ENCODE measurements at regions not wholly inside any gene's neighbourhood (a gene's known extent, or its start where the extent isn't known, plus 50 kb on each side); places are given as distances from the start of the nearest gene placed in this dataset.

DNA sequence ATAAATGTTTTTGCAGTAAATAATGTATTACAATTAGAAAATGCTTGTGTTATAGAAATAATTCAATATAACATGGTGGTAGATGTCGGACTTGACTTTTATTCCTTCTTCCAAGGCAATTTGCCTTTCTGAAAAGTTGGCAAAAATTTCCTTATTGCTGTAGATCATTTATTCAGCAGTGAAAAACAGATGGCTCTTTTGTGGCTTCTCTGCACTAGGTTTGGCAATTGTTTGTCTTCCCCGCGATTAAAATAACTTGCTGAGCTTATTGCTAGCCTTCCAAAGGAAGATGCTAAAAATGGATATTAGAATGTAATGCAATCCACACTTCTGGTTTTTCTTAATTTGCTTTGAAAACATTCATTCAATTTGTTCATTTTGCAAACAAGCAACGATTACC, 1977.9 kb upstream of the ADGRL3 start:
- Histone ChIP-seq H3K79me1 (ENCODE audit: insufficient read depth, low read depth, low read length, poor library complexity, severe bottlenecking) (no peaks in the 10 kb centered on the region), H2BK12ac (ENCODE audit: insufficient read length, low read depth, low read length) (no peak overlapping the region), H3K4ac (ENCODE audit: low read depth, low read length) (no peak overlapping the region), H3K23me2 (ENCODE audit: insufficient read length, low read depth, low read length, poor library complexity, severe bottlenecking) (no peaks in the 10 kb centered on the region), H3K27me3 (ENCODE audit: insufficient read depth, low read length) (no peaks in the 10 kb centered on the region), H2BK120ac (ENCODE audit: low read depth, low read length, poor library complexity, severe bottlenecking) (no peak overlapping the region), H2BK20ac (ENCODE audit: low read depth, low read length, poor library complexity, severe bottlenecking) (no peak overlapping the region), H4K5ac (ENCODE audit: insufficient read length, low read depth, low read length) (no peak overlapping the region), H2AFZ (ENCODE audit: low read length) (no peak overlapping the region), H4K91ac (ENCODE audit: insufficient read length, low read depth, low read length) (no peak overlapping the region), H3K9me3 (ENCODE audit: control insufficient read depth, low read depth, low read length) (no peaks in the 10 kb centered on the region), H3K4me1 (ENCODE audit: insufficient read depth, low read length) (no peaks in the 10 kb centered on the region), H3K27ac (ENCODE audit: insufficient read length, low read depth, low read length) (no peak overlapping the region), H3K4me2 (ENCODE audit: insufficient read depth, insufficient read length, low read length) (no peak overlapping the region), H3K14ac (ENCODE audit: insufficient read depth, low read length) (no peak overlapping the region), H3K56ac (ENCODE audit: insufficient read length, low read depth, low read length) (no peak overlapping the region), H3T11ph (ENCODE audit: low read length) (no peak overlapping the region), H3K79me2 (ENCODE audit: insufficient read depth, low read length) (no peaks in the 10 kb centered on the region), H2BK5ac (ENCODE audit: insufficient read length, low read length) (no peak overlapping the region), H3K23ac (ENCODE audit: insufficient read length, low read depth, low read length) (no peak overlapping the region), H3K18ac (ENCODE audit: insufficient read length, low read depth, low read length) (no peak overlapping the region), H3K9ac (ENCODE audit: extremely low read depth, insufficient read length, low read length) (no peak overlapping the region), H4K8ac (replicated peaks; ENCODE audit: insufficient read length, low read depth, low read length) (no peak overlapping the region), H4K20me1 (ENCODE audit: control insufficient read depth, insufficient read depth, insufficient read length) (no peaks in the 10 kb centered on the region), H2BK15ac (ENCODE audit: low read depth, low read length) (no peak overlapping the region), H2AK5ac (ENCODE audit: insufficient read length, low read length) (no peak overlapping the region)
- no peak overlapping the region for H3K27ac Mint-ChIP-seq
- no peaks in the 10 kb centered on the region for H3K36me3 Mint-ChIP-seq (ENCODE audit: insufficient read depth in 1 of 3, low read depth in 3 of 3)
- no peaks in the 10 kb centered on the region for H3K4me1 Mint-ChIP-seq
- no CpG with 5 or more reads among the region's 4 CpGs for WGBS (ENCODE audit: extremely low coverage, insufficient read length, low lambda C conversion rate)
- no peaks in the 10 kb centered on the region for H3K9me3 Mint-ChIP-seq
- no peak overlapping the region for H3K4me3 Mint-ChIP-seq
- DNase-seq, result no peak
- H3K27me3 Mint-ChIP-seq (ENCODE audit: low read depth), result no peaks in the 10 kb centered on the region
- TF ChIP-seq, protein P1, sequence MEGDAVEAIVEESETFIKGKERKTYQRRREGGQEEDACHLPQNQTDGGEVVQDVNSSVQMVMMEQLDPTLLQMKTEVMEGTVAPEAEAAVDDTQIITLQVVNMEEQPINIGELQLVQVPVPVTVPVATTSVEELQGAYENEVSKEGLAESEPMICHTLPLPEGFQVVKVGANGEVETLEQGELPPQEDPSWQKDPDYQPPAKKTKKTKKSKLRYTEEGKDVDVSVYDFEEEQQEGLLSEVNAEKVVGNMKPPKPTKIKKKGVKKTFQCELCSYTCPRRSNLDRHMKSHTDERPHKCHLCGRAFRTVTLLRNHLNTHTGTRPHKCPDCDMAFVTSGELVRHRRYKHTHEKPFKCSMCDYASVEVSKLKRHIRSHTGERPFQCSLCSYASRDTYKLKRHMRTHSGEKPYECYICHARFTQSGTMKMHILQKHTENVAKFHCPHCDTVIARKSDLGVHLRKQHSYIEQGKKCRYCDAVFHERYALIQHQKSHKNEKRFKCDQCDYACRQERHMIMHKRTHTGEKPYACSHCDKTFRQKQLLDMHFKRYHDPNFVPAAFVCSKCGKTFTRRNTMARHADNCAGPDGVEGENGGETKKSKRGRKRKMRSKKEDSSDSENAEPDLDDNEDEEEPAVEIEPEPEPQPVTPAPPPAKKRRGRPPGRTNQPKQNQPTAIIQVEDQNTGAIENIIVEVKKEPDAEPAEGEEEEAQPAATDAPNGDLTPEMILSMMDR (conservative IDR thresholded peaks at IDR 0.05), result no peak

All from H9 (cell line).